Esophagus muscularis mucosa (tissue), 4 donors: ENCODE measurements at regions not wholly inside any gene's neighbourhood (a gene's known extent, or its start where the extent isn't known, plus 50 kb on each side); places are given as distances from the start of the nearest gene placed in this dataset.

Source experiments
- DNase-seq: peaks from one replicate; pipeline ENCODE4 v3.0.0-alpha.2; 2017; ENCODE audit errors: extremely low spot score
- H3K27ac ChIP-seq, 4 donors: fragments of 200-600 bp; sonication (generic); replicated peaks in 1 of 4; 1 replicate in 3 of 4; 2 replicates in 1 of 4; pipeline ENCODE4 v1.5.1; 2016 to 2019; ENCODE audit warnings: mild to moderate bottlenecking in 1 of 4
- H3K27me3 ChIP-seq, 4 donors: fragments of 200-600 bp; sonication (generic); one replicate each; pipeline versions ENCODE4 v1.5.1 to v1.6.0; 2016 to 2019
- H3K36me3 ChIP-seq, 4 donors: fragments of 200-600 bp; sonication (generic); one replicate each; pipeline ENCODE4 v1.5.1; 2016 to 2019
- H3K4me1 ChIP-seq, 4 donors: fragments of 200-600 bp; sonication (generic); one replicate each; pipeline ENCODE4 v1.5.1; 2016 to 2019
- H3K4me3 ChIP-seq, 4 donors: fragments of 200-600 bp; sonication (generic); 1 replicate in 2 of 4; 2 replicates in 2 of 4; pipeline ENCODE4 v1.5.1; 2016 to 2019; ENCODE audit warnings: mild to moderate bottlenecking in 4 of 4, moderate library complexity in 1 of 4
- H3K9me3 ChIP-seq, 4 donors: fragments of 200-600 bp; sonication (generic); 1 replicate in 3 of 4; 2 replicates in 1 of 4; pipeline ENCODE4 v1.5.1; 2016 to 2019
- CTCF ChIP-seq, 3 experiments: fragments of 200-600 bp in 2 of 3; fragments of 450-650 bp in 1 of 3; sonication (generic) in 2 of 3; IDR thresholded peaks; one replicate each; pipeline ENCODE4 v1.5.1; 2017 to 2019; ENCODE audit warnings: antibody characterized with exemption in 3 of 3, mild to moderate bottlenecking in 2 of 3, moderate library complexity in 1 of 3
- EP300 ChIP-seq: sonication (generic); formaldehyde crosslinking; IDR thresholded peaks from one replicate; pipeline ENCODE4 v1.6.1; 2017; ENCODE audit warnings: antibody characterized with exemption
- POLR2A ChIP-seq: fragments of 450-650 bp; IDR thresholded peaks from one replicate; pipeline ENCODE4 v1.6.1; 2017; ENCODE audit warnings: antibody characterized with exemption, moderate library complexity, mild to moderate bottlenecking, low read depth
- POLR2AphosphoS5 ChIP-seq, 2 donors: sonication (generic); formaldehyde crosslinking; IDR thresholded peaks; one replicate each; pipeline ENCODE4 v1.6.1; 2017; ENCODE audit warnings: antibody characterized with exemption in 2 of 2
- WGBS: methylation state at CpG from one replicate; pipeline ENCODE4 v1.1.5; 2018; 5-methylcytosine and 5-hydroxymethylcytosine counted together
- intact Hi-C: fragments of 100-400 bp; cut with DNase I; formaldehyde crosslinking; loops from one replicate; pipeline ENCODE4 v1.15.1; 2023

GRCh38 chr3:27935492-27935891, 213.4 kb upstream of the EOMES start:
- Histone ChIP-seq H3K9me3 (no peaks in the 10 kb centered on the region), H3K36me3 (no peaks in the 10 kb centered on the region), H3K27me3 (no peaks in the 10 kb centered on the region), H3K4me1 (no peaks in the 10 kb centered on the region), H3K27ac (no peak overlapping the region), H3K4me3 (no peak overlapping the region)
- intact Hi-C loops = no loop called here
- no peak for DNase-seq
- TF ChIP-seq EP300 (no peak), POLR2AphosphoS5 (IDR thresholded peaks at IDR 0.05) (no peak), POLR2A (no peak), CTCF (IDR thresholded peaks at IDR 0.05) (no peak)
- WGBS = 83% methylated on average over 2 of the region's 2 CpGs

- no peak for DNase-seq
- no peaks in the 10 kb centered on the region for H3K9me3 ChIP-seq
- H3K4me1 ChIP-seq = no peaks in the 10 kb centered on the region
- H3K4me3 ChIP-seq = no peak overlapping the region
- no peaks in the 10 kb centered on the region for H3K27me3 ChIP-seq
- H3K36me3 ChIP-seq = no peaks in the 10 kb centered on the region
- no peak overlapping the region for H3K27ac ChIP-seq
- TF ChIP-seq CTCF (IDR thresholded peaks at IDR 0.05) (no peak), POLR2A (no peak), EP300 (no peak), POLR2AphosphoS5 (IDR thresholded peaks at IDR 0.05) (no peak)
- intact Hi-C loops = no loop called here
Measured at GRCh38 chr3:27939521-27939920, 217.4 kb upstream of the EOMES start.

- DNase-seq = no peak
- Histone ChIP-seq H3K36me3 (no peaks in the 10 kb centered on the region), H3K9me3 (no peaks in the 10 kb centered on the region), H3K27me3 (no peaks in the 10 kb centered on the region), H3K27ac (no peak overlapping the region), H3K4me3 (no peak overlapping the region), H3K4me1 (no peaks in the 10 kb centered on the region)
- intact Hi-C loops = no loop called here
- TF ChIP-seq EP300 = no peak
- no peak for TF ChIP-seq CTCF (IDR thresholded peaks at IDR 0.05)
- TF ChIP-seq POLR2A = no peak
- TF ChIP-seq POLR2AphosphoS5 (IDR thresholded peaks at IDR 0.05) = no peak
- 38% methylated on average over 5 of the region's 5 CpGs for WGBS
Measured at GRCh38 chr3:27939940-27940339, 217.8 kb upstream of the EOMES start.

- Histone ChIP-seq H3K27ac (no peak overlapping the region), H3K36me3 (no peaks in the 10 kb centered on the region), H3K4me3 (no peak overlapping the region), H3K4me1 (no peaks in the 10 kb centered on the region), H3K27me3 (no peaks in the 10 kb centered on the region), H3K9me3 (no peaks in the 10 kb centered on the region)
- no peak for TF ChIP-seq POLR2AphosphoS5 (IDR thresholded peaks at IDR 0.05)
- TF ChIP-seq EP300 = no peak
- TF ChIP-seq POLR2A = no peak
- TF ChIP-seq CTCF (IDR thresholded peaks at IDR 0.05) = peak in 1 of 3 experiments; percentile 19
- 11% methylated on average over 3 of the region's 3 CpGs for WGBS
- DNase-seq = no peak
- intact Hi-C loops = no loop called here
Measured at GRCh38 chr3:27943106-27943505, 221.0 kb upstream of the EOMES start.

- Histone ChIP-seq H3K27ac (no peak overlapping the region), H3K36me3 (no peaks in the 10 kb centered on the region), H3K9me3 (no peaks in the 10 kb centered on the region), H3K4me1 (no peaks in the 10 kb centered on the region), H3K27me3 (no peaks in the 10 kb centered on the region), H3K4me3 (no peak overlapping the region)
- no peak for TF ChIP-seq CTCF (IDR thresholded peaks at IDR 0.05)
- no peak for TF ChIP-seq POLR2A
- no peak for TF ChIP-seq EP300
- no peak for TF ChIP-seq POLR2AphosphoS5 (IDR thresholded peaks at IDR 0.05)
- no peak for DNase-seq
- intact Hi-C loops = no loop called here
- WGBS = 80% methylated on average over 4 of the region's 4 CpGs
Measured at GRCh38 chr3:27945229-27945628, 223.1 kb upstream of the EOMES start.
